Left kidney (tissue), 1 donor: ENCODE measurements at regions not wholly inside any gene's neighbourhood (a gene's known extent, or its start where the extent isn't known, plus 50 kb on each side); places are given as distances from the start of the nearest gene placed in this dataset.

Experiments used
- DNase-seq: peaks from one replicate; pipeline ENCODE4 v3.0.0-alpha.2; 2013

DNA sequence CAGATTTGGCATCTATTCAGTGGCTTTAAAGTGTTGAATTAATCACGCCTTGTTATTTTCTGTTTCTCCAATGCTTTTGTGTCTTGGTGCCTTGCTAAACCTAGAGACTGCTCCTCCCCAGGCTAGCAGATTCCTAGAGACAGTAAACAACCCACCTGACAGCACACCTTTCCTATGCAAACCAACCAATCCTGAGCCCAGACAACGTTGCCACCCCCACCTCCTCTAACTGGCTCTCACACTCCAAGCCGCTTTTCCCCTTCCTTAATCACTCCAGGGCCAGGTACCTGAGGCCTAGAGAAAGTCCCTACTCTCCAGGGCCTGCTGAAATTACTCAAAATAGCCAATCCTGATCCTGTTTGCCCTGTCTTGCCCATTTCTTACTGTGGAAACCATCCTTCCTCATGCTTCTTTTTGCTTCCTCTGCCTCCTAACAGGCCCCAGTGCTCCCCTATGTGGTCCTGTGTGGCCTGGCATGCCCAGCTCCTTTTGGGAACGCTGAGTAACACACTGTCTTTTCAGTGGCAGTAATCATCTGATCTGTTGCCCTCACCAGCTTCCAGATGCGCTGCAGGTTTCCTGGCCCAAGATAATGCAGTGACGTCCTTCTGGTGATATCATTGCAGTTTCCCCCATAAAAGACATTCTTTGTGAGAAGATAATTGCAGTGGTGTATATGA is 53.4 kb downstream of the GAS1 start:
- DNase-seq = no peak

DNA sequence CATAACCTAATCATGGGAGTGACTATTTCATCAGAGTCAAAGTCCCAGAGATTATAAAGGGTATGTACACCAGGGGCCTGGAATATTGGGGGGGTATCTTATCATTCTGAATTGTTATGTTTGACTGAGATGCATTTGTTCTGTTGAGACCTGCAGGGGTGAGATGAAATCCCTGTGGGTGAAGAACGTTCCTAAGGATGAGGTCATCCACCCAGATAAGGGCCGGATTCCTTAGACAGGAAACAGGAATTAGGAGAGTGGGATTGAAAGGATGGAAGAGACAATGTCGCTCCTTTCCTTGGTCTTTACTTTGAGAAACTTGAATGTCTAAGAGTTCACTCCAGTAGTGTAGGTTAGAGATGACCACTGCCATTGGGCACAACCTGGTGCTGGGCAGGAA is 54.7 kb downstream of the GAS1 start:
- no peak for DNase-seq

DNA sequence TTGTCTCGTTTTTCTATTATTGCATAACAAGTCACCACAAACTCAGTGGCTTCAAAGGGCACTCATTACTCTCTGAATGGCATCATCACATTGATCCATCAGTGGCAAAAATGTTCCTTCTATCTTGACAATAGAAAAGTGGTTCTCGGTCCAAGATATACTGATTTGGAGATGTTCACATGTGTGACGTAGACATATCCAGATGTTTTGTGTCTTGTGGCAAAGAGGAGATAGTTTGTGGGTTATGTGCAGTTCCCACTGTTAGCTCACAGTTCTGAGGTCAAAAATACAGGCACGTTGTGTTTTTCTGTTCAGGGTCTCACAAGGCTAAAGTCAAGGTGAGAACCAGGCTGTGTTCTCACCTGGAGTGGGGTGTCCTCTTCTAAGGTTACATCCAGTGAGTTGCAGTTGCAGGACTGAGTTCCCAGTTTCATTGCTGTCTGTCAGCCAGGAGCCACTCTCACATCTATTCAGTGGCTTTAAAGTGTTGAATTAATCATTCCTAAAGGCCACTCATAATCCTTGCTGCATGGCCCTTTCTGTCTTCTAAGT is 55.3 kb downstream of the GAS1 start:
- DNase-seq = no peak

DNA sequence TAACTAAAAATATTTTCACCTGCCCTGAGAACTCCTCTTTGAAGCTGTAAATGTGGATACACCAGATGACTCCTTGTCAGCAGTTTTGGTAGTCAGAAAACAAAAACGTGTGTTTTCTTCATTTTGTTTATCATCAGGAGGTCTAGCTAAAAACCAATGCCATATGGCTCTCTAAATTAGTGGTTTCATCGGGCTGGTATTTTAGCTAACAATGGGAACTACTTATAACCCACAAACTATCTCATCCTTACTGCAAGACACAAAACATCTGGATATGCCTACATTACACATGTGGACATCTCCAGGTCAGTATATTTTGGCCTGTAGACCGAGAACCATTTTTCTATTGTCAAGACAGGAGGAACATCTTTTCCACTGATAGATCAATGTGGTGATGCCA is 56.2 kb downstream of the GAS1 start:
- no peak for DNase-seq

DNA sequence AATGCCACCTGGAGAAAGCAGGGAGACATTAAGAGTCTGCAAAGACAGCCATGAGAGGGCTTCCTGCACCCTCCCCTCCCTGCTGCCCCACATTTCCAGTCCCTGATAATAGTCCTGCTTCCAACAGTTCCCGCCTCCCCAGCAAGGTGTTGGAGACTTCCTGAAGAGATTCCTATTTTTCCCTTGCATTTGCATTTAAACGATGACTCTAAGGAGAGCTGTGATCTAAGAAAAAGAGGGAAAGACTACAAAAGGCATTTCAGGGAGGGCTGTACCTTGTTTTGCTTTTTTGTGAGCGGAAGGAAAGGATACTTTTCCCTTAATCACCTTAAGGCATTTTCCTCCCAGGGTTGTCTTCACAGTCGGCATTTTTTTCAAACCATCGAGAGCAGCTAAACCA is 62.1 kb downstream of the GAS1 start:
- DNase-seq = no peak

DNA sequence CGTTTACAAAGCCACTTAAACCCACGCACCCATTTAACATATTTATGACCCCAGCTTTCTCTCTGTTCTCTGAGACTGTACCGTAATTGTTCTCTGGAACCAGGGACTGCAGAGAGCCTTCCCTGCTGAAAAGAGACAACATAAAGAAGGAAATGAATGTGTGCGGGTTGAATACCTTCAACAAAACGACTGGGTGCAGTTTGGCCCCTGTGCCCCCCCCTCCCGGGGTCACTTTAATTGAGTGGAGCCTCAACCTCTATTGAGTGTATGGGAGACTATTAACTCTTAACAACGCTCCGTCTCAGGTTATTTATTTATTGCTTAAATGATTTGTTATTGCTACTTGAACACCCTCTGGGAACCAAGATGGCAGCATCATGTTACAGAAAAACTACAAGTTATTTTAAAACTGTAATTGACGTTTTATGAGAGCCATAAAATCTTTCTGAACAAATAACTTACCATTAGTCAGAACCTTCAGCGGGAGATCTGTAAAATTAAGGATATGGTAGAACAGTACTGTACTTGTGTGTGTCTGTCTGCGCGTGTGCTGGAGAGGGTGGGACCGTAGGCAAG is 70.6 kb downstream of the GAS1 start:
- no peak for DNase-seq

DNA sequence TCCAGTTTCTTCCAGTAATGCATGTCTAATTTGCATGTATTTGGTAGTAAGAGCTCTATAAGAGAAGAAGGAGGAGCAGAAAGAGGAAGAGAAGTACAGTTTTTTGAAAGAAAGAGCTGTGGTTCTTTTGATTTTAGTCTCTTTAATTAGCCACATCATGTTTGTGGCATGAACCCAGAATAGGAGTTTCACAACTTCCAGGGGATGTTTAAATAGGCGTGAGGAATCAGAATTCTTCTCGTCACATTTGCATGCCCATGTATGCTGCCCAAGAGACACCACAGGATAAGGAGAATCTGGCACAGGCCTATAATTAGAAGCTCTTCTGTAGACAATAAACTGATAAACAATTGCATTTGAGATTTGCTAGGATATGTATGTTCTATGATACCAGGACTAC is 78.7 kb downstream of the GAS1 start:
- DNase-seq = no peak

DNA sequence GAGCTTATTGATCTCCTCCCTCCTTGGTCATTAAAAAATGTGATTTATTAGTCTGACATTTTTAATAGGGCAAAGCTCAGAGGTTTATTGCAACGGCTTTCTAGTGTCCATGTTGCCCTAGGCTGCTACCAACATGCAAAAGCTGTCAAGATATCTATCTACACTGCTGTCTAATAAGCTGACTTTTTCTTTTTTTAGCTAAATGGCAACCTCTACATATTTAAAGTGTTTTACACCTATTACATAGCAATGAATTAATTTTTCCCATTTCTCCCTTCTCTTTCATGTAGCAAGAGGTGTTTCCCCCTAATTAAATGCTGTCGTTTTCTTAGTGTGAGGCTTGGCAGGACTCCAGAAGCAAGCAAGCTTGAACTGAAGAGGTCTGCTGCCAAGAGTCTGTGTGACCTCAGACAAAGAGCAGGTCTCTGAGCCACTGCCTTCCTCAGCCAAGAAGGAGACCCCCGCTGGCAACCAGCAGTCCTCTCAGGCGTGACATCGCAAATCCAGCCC is 79.4 kb downstream of the GAS1 start:
- no peak for DNase-seq

DNA sequence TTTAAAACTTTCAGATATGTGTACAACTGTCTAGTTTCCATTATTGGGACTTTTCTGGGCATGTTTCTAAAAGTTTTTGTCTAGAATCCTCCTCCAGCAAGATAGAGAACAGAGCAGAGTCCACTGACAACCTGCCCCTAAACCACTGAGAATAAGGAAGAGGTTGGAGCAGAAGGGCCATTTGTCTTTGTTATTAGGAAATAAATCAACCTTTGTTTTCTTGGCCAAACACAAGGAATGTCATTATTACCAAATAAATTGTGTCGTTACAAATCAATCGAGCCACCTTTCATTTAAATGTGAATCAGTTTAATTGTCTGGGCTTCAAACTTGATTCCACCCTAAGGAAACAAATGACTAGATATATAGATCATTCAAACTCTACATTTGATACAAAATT is 81.4 kb downstream of the GAS1 start:
- DNase-seq = no peak

DNA sequence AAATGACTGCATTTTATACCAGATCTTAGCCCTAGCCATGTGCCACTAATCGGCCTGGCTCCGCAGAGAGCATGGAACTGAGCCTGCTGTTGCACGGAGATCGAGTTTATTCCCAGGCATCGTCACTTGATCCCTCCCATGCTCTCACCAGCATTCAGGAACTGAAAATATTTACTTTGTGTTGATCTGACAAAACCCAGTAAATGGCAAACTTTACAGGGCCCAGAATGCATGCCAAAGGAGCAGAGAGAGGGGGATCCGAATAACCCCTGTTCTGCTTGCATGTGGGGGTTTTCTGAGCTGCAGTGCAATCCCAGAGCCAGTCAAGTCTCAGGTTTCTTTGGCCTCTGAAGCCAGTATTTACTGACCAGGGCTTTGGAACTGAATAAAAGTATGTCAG is 87.3 kb downstream of the GAS1 start:
- no peak for DNase-seq

DNA sequence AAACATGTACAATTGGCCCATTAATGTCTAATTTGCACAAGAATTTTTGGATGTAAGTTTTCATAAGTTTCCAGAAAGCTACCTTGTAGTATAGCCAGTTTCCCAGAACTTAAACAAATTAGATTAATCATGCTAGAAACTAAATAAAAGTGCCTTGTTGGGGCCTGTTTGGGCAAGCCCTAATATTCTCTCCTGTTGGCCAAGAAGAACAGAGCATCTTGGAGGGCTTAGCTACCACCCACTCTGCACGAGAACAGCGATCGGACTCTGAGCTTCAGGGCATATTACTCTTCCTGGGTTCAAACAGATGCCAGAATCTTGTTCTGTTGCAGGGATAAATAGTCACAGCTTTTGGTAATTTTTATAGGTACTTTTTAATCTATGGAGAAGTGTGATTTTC is 88.2 kb downstream of the GAS1 start:
- DNase-seq = no peak

DNA sequence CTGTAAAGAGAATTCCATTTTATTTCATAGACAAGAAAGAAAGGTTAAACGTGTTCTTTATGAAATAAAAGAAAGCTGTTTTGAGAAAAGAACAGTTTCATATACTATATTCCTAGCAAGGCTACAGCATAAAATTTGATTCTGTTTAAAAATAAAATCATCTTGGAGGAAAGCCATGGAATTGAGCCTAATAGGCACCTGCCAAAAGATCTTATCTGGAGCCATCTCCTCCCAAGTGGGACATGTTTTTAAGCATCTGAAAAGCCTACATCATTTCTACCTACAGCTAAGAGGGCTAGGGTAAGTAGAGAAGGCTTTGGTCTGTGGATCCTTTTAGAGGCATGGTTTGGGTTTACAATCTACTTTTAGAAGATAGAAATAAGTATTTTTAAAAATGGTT is 89.3 kb downstream of the GAS1 start:
- no peak for DNase-seq

DNA sequence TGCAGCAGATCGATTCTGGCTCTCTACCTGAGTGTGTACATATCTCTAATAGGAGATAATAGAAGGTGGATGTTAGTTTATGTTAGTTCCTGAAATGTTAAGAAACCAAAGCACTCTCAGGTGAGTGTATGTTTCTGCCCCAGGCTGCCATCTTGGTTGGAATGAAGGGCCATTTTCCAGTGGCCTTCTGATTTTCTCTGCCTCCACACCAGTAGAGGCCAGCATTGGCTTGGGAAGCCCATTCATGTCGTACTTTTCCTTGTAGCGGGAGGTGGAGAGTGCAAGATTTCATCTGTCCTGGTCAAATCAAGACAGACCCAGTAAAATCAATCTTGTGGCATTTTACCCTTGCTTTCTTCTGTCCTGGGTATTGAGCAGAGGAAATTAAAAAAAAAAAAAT is 91.0 kb downstream of the GAS1 start:
- no peak for DNase-seq

DNA sequence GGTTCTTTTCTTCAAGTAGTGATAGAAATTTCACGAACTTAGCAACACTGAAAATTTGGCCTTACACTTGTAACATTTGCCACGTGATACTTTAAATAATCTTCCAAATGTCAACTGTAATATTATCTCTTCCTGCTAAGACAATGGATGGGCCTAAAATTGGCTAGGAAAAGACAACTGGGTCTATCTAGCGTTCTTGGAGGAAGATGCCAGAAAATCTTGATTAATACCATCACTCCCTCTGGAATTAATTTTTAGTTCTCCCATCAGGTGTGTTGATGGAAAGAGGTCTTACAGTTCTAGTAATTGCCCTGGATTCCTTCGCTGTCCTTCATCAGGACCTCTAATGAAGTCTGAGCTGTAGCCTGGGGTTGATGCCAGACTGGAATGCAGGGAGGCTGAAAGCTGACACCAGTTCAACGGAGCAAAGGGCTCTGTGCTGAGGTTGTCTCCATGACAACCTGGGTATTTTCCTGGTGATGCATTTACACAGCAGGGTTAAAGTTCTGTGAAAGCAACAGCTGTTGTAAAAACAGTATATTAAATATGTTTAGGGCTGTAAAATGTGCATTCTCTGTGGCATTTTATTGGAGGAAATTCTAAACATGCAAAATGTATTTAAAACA is 92.3 kb downstream of the GAS1 start:
- peak; percentile 93 for DNase-seq

DNA sequence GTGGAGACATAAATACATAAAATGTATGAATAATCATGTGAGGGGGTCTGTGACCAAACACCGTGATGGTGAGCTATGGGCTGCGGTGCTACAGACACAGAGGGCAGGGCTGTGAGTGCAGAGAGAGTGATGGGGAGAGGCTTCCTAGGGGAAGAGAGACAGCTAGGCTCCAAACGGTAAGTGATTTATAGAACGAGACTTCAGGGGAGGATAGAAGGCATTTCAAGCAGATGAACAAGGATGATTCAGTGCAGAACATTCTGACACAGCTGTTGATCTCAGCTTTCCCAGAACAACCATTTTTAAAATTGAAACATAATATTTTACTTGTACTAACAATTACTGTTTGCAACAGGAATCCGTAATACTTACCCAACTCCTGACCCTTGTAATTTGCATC is 100.7 kb downstream of the GAS1 start:
- DNase-seq = no peak

DNA sequence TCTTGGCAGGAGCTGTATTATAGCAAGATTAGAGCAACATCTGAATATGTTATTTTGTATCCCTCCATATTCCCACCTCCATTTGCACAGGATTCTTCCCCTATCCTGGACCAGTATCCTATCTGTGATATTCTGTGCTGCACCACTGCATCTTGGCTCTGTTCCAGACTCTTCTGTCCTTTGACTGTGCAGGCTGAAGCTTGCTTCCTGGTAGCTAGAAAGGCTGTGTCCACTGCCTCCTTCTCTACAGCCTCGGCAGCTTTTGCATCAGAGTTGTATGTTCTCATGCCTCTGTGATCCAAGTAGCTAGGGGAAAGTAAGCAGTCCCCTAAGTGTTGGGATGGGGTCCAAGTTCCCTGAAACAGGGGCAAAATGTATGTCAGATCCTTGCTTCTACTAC is 104.1 kb downstream of the GAS1 start:
- DNase-seq = no peak

DNA sequence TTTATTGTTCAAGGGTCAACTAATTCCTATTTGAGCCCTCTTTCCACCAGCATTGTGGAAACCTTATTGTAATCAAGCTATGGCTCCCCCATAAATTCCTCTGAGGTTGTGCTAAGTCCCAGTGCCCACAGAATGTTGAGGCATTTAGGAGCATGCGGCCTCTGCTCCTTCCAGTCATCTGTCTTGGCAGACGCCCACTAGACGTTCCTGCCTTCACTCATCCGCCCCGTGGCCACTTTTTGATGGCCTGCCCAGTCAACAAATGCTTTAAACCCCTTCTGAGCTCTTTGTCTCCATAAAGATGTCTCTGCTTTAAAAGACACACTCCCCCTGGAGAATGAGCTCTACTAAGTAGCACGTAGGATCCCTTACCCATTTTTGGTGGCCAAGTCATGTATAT is 104.7 kb downstream of the GAS1 start:
- no peak for DNase-seq

DNA sequence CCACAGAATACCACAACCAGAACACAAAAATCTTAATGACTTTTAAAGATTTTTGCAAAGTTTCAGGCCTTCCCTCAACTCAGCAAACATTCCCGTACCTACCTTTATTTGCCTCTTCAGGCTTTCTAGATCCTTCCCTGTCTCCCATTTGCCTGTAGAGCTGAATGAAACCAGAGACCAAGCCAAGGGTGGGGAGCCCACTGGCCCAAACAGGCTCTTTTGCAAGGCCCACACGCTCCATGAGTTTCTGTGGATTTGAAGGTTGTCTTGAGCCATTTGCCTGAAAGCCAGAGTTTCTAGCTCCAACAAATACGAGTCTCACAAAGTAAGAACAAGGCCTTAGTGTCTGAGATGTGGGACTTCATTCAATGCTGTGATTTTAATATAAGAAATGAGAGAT is 107.8 kb downstream of the GAS1 start:
- no peak for DNase-seq

DNA sequence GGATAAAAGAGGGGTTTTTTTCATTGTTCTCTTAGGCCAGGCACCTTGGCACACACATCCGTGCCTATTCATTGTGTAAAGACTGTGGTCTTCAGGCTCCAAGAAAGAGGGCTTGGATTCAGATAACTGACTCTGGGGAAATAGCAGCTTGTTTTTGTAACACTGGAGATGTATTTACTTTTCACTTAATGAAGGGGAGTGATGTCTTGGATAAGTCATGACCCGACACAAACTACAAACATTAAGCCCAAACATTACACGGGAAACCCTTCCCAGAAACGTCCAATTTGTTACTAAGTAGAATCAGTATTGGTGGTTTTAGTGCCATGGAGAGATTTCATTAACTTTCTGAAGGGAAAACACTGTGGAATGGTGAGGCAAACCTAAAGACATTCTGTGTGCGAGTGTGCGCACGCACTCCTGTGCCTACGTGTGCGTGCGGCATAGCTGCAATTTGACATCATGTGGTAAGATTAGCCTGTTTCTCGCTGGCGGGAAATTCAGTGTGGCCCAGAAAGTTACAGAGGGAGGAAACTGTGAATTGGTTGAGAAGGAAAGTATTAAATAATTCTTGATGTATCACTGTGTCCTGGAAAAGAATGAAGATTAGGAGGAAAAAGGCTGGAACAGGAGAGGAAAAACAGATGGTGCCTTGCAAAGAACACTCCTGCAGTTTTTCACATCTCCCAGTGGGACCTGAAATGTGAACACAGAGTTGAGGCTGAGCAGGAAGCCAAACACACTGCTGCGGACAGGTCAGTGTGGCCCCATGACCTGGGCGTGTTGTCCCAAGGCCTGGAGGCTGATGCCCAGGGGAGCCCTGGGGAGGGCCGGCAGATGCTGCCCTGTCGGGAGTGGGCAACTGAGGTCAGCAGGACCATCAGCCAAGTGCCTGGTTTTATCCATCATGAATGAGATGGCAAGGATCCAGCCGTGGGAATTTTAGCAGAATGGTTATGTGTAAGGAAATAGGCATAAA is 108.5 kb downstream of the GAS1 start:
- DNase-seq = no peak

DNA sequence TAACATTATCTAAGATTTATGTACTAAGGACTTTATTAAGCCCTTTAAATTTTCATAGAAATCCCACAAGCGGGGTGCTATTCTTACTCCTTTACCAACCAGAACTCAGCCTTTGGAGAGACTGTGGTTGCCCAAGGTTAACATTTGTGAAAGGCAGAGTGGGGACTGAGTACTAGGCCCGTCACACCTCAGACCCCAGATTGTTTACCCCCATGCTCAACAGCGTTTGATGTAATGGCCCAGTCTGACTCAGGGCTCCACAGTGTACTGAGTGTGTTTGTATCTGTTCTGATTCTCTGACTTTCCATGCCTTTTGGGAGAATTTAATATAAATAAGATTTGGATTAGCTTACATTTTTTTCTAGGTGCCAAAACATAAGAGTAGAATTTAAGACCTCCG is 110.0 kb downstream of the GAS1 start:
- DNase-seq = no peak

DNA sequence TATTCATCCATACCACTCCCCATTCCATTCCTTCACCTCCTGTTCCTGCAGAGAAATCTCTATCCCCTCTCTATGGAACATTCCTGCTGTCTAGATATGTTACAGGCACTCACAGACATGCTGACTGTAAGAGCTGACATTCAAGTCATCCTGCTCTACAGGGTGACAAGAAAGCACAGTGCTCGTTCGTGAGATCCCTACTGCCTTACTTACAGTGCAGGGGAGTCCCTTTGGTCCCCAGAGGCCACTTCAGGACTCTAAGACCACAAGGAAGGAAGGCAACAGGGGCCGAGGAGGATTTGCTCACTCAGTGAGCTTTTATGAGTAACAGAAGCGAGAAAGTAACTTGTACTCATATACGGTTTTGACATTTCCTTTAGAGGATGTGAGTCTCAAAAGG is 110.5 kb downstream of the GAS1 start:
- no peak for DNase-seq

DNA sequence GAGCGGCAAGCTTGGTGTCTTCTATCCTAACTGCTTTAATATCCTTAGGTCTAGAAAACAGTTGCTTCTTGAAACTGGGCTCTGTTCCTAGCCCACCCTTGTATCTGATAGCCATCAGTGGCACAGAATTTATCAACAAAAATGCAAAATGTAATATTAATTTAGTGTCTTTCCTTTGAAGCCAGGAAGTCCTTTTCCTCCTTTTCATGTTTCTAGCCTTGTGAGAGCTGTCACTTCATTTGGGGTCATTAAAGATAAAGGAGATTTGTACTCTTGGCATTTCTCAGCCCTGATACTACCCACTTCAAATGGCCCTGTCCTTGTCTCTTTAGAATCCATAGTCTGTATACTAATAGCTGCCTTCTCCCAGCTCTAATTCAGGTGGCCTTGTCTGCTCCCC is 111.0 kb downstream of the GAS1 start:
- no peak for DNase-seq
